D341Med (cell line): ENCODE measurements at regions not wholly inside any gene's neighbourhood (a gene's known extent, or its start where the extent isn't known, plus 50 kb on each side); places are given as distances from the start of the nearest gene placed in this dataset.
"Not testable (repeated sequence)": the region's sequence is repeated elsewhere in the genome, so short reads cannot be mapped to it uniquely, and the experiment has no call there.

Source experiments
- DNase-seq: peaks from one replicate; pipeline ENCODE4 v3.0.0; 2012; ENCODE audit warnings: low spot score

GRCh38 chr12:83233987-83234386 lies 547.3 kb downstream of the TMTC2 start:
- not testable (repeated sequence) for DNase-seq

- not testable (repeated sequence) for DNase-seq
Measured at GRCh38 chr12:83226960-83227359, 540.3 kb downstream of the TMTC2 start.

- DNase-seq = no peak
Measured at GRCh38 chr12:83225806-83226205, 539.1 kb downstream of the TMTC2 start.

- no peak for DNase-seq
Measured at GRCh38 chr12:83224012-83224411, 537.3 kb downstream of the TMTC2 start.

GRCh38 chr12:83220774-83221173 lies 534.1 kb downstream of the TMTC2 start:
- no peak for DNase-seq

- DNase-seq = no peak
Measured at GRCh38 chr12:83216230-83216629, 529.5 kb downstream of the TMTC2 start.

- DNase-seq = no peak
Measured at GRCh38 chr12:83214185-83214584, 527.5 kb downstream of the TMTC2 start.

- DNase-seq = no peak
Measured at GRCh38 chr12:83210933-83211332, 524.2 kb downstream of the TMTC2 start.

- no peak for DNase-seq
Measured at GRCh38 chr12:83199069-83199468, 512.4 kb downstream of the TMTC2 start.

GRCh38 chr12:83198291-83199015 lies 511.7 kb downstream of the TMTC2 start:
- DNase-seq = no peak

GRCh38 chr12:83197483-83197914 lies 510.8 kb downstream of the TMTC2 start:
- DNase-seq = no peak

- DNase-seq = no peak
Measured at GRCh38 chr12:83196694-83197350, 510.1 kb downstream of the TMTC2 start.

GRCh38 chr12:83190631-83191390 lies 504.1 kb downstream of the TMTC2 start:
- no peak for DNase-seq

GRCh38 chr12:83186419-83186818 lies 499.7 kb downstream of the TMTC2 start:
- DNase-seq = no peak

- DNase-seq = no peak
Measured at GRCh38 chr12:83185241-83185640, 498.5 kb downstream of the TMTC2 start.
